ENCODE measurements at regions not wholly inside any gene's neighbourhood (a gene's known extent, or its start where the extent isn't known, plus 50 kb on each side); places are given as distances from the start of the nearest gene placed in this dataset.

- no peaks in the 10 kb centered on the region for H3K79me2 ChIP-seq (ENCODE audit: control insufficient read depth, insufficient read depth, low read length)
- H3K4me1 ChIP-seq (replicated peaks in 1 of 2; ENCODE audit: control insufficient read depth in 2 of 2, insufficient read depth in 2 of 2, low read length in 2 of 2), result no peaks in the 10 kb centered on the region
- no peaks in the 10 kb centered on the region for H4K20me1 ChIP-seq (replicated peaks; ENCODE audit: control insufficient read depth, insufficient read depth, low read length)
- ChIA-PET CTCF (ENCODE audit: low intra/inter-chr PET ratio) (no interaction called here), POLR2A (interaction anchor here (0.7 kb wide), 1 partner anchor 223 kb away, joined by 3 read pairs; no protein-coding TSS in a partner anchor)
- ATAC-seq, result no peak
- no peak overlapping the region for H3K4me3 ChIP-seq
- no peak for FAIRE-seq
- H3K27ac ChIP-seq (ENCODE audit: extremely low read depth, low read depth, low read length), result no peak overlapping the region
- WGBS (ENCODE audit: insufficient coverage, low coverage, missing lambda C conversion rate), result 1% methylated on average over 4 of the region's 4 CpGs
- TF ChIP-seq, protein P1, sequence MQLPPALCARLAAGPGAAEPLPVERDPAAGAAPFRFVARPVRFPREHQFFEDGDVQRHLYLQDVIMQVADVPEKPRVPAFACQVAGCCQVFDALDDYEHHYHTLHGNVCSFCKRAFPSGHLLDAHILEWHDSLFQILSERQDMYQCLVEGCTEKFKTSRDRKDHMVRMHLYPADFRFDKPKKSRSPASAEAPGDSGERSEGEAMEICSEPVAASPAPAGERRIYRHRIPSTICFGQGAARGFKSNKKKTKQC (CRISPR knock-in tag; IDR thresholded peaks at IDR 0.05), result no peak
- TF ChIP-seq HLTF (IDR thresholded peaks at IDR 0.05) (no peak), CHD4 (IDR thresholded peaks at IDR 0.05; ENCODE audit: insufficient read depth, insufficient replicate concordance, low read depth, low read length, poor library complexity, severe bottlenecking) (no peak)
- intact Hi-C loops (cut with micrococcal nuclease), result no loop called here
- H3K9me1 ChIP-seq (ENCODE audit: control insufficient read depth, insufficient read depth, low read length), result no peaks in the 10 kb centered on the region
- no peaks in the 10 kb centered on the region for H3K9me3 ChIP-seq (replicated peaks; ENCODE audit: control insufficient read depth, insufficient read depth, low read depth, low read length)
- H3K4me2 ChIP-seq (ENCODE audit: insufficient read depth, low read length), result no peak overlapping the region
- H3K36me3 ChIP-seq (ENCODE audit: control insufficient read depth, insufficient read depth, low read length), result no peaks in the 10 kb centered on the region
- BruUV-seq (replicated peaks), result no TSS peak
- H2AFZ ChIP-seq (ENCODE audit: low read depth, low read length), result no peak overlapping the region
- in situ Hi-C loops (cut with MboI), result no loop called here
- H3K27me3 ChIP-seq (ENCODE audit: control insufficient read depth in 2 of 2, insufficient read depth in 2 of 2, low read length in 2 of 2), result no peaks in the 10 kb centered on the region; a peak in 3 of 5 replicates
- H3K9ac ChIP-seq (ENCODE audit: insufficient read depth in 1 of 2, low read depth in 2 of 2, low read length in 2 of 2), result no peak overlapping the region
- no peak for DNase-seq (ENCODE audit: extremely low read depth in 1 of 4, low spot score in 3 of 4)
Measured at GRCh38 chr15:98596131-98596530, 52.2 kb upstream of the IGF1R start.

DNA sequence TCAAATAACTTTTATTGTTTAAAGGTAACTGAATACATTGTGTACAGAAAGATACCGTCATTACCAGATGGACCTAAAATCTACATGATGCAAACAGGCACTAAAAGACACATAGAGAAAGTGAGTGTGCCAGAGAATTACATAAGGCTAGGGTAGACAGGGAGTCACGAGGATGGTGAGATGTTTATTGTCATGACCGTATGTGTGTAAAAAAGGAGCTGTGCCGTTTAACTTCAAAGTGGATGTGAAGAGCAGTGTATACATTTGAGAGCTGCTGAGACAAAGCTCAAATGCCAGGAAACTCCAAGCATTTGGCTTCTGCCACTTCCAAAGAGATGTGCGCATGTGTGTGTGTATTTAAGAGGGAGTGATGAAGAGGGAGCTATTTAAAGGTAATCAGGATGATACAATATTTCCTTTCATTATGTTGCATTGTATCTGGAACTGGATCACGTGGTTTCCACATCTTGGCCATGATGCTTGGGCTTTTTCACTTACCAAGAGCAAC, 51.4 kb upstream of the IGF1R start:
- no peaks in the 10 kb centered on the region for H3K79me2 ChIP-seq (ENCODE audit: control insufficient read depth, insufficient read depth, low read length)
- H3K4me1 ChIP-seq (replicated peaks in 1 of 2; ENCODE audit: control insufficient read depth in 2 of 2, insufficient read depth in 2 of 2, low read length in 2 of 2), result no peaks in the 10 kb centered on the region
- intact Hi-C loops (cut with micrococcal nuclease), result no loop called here
- H3K27me3 ChIP-seq (ENCODE audit: control insufficient read depth in 2 of 2, insufficient read depth in 2 of 2, low read length in 2 of 2), result no peaks in the 10 kb centered on the region; a peak in 3 of 5 replicates
- H3K4me3 ChIP-seq, result no peak overlapping the region
- H3K9me1 ChIP-seq (ENCODE audit: control insufficient read depth, insufficient read depth, low read length), result no peaks in the 10 kb centered on the region
- no peaks in the 10 kb centered on the region for H3K36me3 ChIP-seq (ENCODE audit: control insufficient read depth, insufficient read depth, low read length)
- no peak overlapping the region for H2AFZ ChIP-seq (ENCODE audit: low read depth, low read length)
- BruUV-seq (replicated peaks), result no TSS peak
- no peak overlapping the region for H3K4me2 ChIP-seq (ENCODE audit: insufficient read depth, low read length)
- DNase-seq (ENCODE audit: extremely low read depth in 1 of 4, low spot score in 3 of 4) (no peak), ATAC-seq (no peak), FAIRE-seq (no peak)
- H4K20me1 ChIP-seq (replicated peaks; ENCODE audit: control insufficient read depth, insufficient read depth, low read length), result no peaks in the 10 kb centered on the region
- POLR2A ChIA-PET, result interaction anchor here (0.6 to 0.8 kb wide), 2 partner anchors 16 to 404 kb away, joined by 3 read pairs; no protein-coding TSS in a partner anchor
- no peak overlapping the region for H3K27ac ChIP-seq (ENCODE audit: extremely low read depth, low read depth, low read length)
- no peaks in the 10 kb centered on the region for H3K9me3 ChIP-seq (replicated peaks; ENCODE audit: control insufficient read depth, insufficient read depth, low read depth, low read length)
- WGBS (ENCODE audit: insufficient coverage, low coverage, missing lambda C conversion rate), result 3% methylated on average over 6 of the region's 6 CpGs
- H3K9ac ChIP-seq (ENCODE audit: insufficient read depth in 1 of 2, low read depth in 2 of 2, low read length in 2 of 2), result no peak overlapping the region
- TF ChIP-seq, protein P2, sequence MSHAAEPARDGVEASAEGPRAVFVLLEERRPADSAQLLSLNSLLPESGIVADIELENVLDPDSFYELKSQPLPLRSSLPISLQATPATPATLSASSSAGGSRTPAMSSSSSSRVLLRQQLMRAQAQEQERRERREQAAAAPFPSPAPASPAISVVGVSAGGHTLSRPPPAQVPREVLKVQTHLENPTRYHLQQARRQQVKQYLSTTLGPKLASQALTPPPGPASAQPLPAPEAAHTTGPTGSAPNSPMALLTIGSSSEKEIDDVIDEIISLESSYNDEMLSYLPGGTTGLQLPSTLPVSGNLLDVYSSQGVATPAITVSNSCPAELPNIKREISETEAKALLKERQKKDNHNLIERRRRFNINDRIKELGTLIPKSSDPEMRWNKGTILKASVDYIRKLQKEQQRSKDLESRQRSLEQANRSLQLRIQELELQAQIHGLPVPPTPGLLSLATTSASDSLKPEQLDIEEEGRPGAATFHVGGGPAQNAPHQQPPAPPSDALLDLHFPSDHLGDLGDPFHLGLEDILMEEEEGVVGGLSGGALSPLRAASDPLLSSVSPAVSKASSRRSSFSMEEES (CRISPR knock-in tag; IDR thresholded peaks at IDR 0.05), result peak; percentile 45
- TF ChIP-seq MCM5 (IDR thresholded peaks at IDR 0.05; ENCODE audit: low read depth), result no peak
- in situ Hi-C loops (cut with MboI), result no loop called here
- CTCF ChIA-PET (ENCODE audit: low intra/inter-chr PET ratio), result no interaction called here
